ENCODE measurements at regions not wholly inside any gene's neighbourhood (a gene's known extent, or its start where the extent isn't known, plus 50 kb on each side); places are given as distances from the start of the nearest gene placed in this dataset.

DNA sequence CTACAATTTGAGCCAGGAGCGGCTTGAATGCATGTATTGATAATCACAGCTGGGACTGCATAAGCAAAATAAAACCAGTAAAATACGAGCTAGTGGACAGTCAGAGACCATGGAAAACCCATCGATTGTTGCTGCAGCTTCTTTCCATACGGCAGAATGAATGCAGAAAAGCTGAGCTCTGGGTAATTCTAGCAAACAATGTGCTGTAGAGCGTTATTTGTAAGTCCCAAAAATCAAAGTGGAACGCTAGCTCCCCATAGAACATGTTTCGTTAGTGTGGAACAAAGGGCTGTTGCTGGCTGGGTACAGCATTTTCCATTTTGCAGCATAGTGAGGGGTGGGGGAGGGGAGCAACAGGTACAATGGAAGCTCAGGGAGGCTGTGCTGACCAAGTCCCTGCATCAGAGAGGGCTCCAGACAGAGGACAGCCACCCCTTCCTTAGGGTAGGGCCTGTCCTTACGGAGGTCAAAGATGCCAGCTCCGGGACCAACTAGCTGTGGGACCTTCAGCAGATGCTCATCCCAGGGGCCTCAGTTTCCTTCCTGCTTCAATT is 74.1 kb downstream of the BOD1L2 start:
- WGBS = 54% methylated on average over 9 of the region's 9 CpGs
- Histone ChIP-seq H3K27ac (ENCODE audit: low read depth) (no peak overlapping the region), H3K4me1 (ENCODE audit: insufficient read depth) (no peaks in the 10 kb centered on the region), H3K36me3 (ENCODE audit: insufficient read depth) (no peaks in the 10 kb centered on the region), H3K4me3 (ENCODE audit: low read depth, low read length) (no peak overlapping the region)
- DNase-seq (ENCODE audit: extremely low spot score) = no peak

DNA sequence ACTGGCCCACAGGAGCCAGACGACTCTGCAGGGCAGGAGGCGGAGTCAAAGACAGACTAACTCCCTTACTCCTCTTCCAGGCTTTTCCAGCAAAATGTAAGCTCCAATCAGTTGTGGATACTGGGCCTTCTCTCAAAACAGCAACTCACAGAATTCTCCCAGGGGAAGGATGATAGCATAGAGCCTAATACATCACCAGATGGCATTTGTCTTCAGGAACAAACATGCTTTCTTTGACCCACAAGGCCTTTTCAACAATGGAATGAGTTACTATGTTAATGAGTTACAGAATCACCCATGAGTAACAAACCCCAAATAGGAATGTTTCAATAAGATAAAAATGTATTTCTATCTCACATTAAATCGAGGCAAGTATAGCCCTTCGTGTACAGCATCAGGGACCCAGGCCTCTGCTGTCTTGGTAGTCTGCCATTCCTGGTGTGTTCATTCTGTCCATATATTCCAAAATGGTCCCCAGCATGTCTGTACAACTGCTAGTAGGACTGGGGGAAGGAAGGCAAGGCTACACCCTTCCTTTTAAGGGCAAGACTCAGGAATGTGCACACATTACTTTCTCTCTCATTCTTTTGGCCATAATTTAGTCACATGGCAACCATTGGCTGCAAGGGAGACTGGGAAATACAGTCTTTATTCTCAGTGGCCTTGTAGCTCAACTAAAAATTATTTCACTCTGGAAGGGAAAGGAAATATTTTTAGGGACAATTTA is 76.4 kb downstream of the BOD1L2 start:
- no peaks in the 10 kb centered on the region for H3K4me1 ChIP-seq (ENCODE audit: insufficient read depth)
- H3K27ac ChIP-seq (ENCODE audit: low read depth) = no peak overlapping the region
- 64% methylated on average over 4 of the region's 4 CpGs for WGBS

DNA sequence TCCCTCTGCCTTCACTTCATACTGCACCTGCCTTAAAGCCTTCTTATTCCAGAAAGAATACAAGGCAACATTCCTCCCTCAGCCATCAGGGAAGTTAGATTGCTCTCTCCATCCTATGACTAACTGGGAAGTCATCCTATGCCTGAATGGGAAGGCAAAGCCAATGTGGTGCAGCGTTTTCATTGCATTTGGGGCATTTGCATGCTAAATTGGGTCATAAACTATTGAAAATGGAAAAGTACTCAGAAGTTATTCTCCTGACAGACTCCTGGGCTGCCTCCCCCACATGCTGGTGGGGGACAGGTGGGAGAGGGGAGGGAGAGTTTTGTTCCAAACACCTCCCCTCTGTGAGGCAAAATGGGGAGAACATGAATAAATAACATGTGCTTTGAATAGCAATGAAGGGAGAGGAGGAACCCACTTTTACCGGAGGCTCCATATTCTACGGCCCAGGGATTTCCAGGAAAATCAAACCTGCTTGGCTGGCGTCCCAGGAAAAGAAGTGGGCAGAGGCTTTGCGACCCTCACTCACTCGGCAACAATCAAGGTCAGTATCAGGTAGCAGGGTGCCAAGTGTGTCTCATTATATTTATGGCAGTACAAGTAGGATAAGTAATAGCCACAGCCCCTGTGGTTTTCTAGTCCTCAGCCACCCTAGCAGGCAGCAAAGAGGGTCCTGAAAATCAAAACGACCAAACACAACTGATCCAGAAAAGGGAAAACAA is 84.1 kb downstream of the BOD1L2 start:
- H3K4me1 ChIP-seq (ENCODE audit: insufficient read depth) = no peaks in the 10 kb centered on the region
- WGBS = 46% methylated on average over 7 of the region's 7 CpGs
- H3K4me3 ChIP-seq (ENCODE audit: low read depth, low read length) = no peak overlapping the region
- no peaks in the 10 kb centered on the region for H3K36me3 ChIP-seq (ENCODE audit: insufficient read depth)
- no peak overlapping the region for H3K27ac ChIP-seq (ENCODE audit: low read depth)
- no peak for DNase-seq (ENCODE audit: extremely low spot score)

More for the DNA sequence above, 76.4 kb downstream of the BOD1L2 start:
- no peak for DNase-seq (ENCODE audit: extremely low spot score)
- Histone ChIP-seq H3K36me3 (ENCODE audit: insufficient read depth) (no peaks in the 10 kb centered on the region), H3K4me3 (ENCODE audit: low read depth, low read length) (no peak overlapping the region)

DNA sequence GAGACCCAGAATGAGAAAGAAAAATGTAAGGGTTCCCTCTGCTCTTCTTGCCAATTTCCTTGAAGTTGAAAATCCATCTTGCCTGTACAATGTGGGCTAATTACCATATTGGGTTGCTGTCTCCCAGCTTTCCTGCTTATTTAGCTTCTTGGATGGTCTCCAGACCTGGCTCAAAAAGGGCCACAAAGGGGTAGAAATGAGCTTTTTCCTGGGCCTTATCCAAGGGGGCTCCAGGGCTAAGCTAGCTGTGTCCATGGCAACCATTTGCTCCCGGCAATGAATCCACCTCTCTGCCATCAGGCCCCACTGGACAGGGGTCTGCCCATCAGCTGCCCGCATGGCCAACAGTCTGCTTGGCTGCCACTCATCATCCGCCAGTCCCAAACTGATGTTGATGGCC is 85.0 kb downstream of the BOD1L2 start:
- WGBS = 80% methylated on average over 3 of the region's 3 CpGs
- no peaks in the 10 kb centered on the region for H3K36me3 ChIP-seq (ENCODE audit: insufficient read depth)
- H3K27ac ChIP-seq (ENCODE audit: low read depth) = no peak overlapping the region
- no peak overlapping the region for H3K4me3 ChIP-seq (ENCODE audit: low read depth, low read length)
- no peak for DNase-seq (ENCODE audit: extremely low spot score)
- no peaks in the 10 kb centered on the region for H3K4me1 ChIP-seq (ENCODE audit: insufficient read depth)

DNA sequence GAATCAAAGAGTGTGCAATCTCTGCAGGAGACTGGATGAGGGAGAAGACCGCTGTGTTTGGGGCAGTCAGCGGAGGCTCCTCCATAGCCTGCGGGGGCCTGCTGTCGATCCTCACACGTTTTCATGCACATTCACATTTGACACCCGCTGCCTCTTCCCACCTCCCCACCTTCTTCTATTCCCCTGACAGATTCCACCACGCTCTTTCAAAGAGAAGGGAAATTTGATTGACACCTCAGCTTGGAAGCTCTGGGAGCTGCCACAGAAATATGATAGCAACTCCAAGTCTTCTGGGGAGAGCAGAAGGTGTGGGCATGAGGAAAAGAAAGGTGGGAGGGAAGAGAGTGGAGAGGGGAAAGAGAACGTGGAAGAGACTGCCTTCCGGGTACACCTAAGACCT is 87.5 kb downstream of the BOD1L2 start:
- Histone ChIP-seq H3K36me3 (ENCODE audit: insufficient read depth) (no peaks in the 10 kb centered on the region), H3K4me3 (ENCODE audit: low read depth, low read length) (no peak overlapping the region), H3K27ac (ENCODE audit: low read depth) (no peak overlapping the region), H3K4me1 (ENCODE audit: insufficient read depth) (no peaks in the 10 kb centered on the region)
- 76% methylated on average over 9 of the region's 9 CpGs for WGBS
- DNase-seq (ENCODE audit: extremely low spot score) = no peak

DNA sequence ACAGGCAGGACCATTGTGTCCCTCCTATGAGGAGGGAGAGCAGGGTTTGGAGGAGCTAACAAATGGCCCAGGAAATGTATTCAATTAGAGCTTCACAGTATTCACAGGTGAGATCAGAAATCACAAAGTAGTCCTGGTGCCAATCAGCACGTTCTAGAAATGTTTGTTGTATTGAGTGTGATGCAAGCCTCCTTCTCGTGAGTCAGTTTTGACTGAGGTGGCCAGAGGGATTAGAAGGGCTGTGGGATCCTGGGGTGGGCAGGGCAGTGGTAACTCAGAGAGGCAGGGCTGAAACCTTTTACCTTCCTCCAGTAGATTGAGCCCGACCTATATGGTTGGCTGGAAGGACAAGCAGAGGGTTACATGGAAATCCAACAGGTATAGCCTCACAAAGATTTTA is 95.0 kb downstream of the BOD1L2 start:
- Histone ChIP-seq H3K4me1 (ENCODE audit: insufficient read depth) (no peaks in the 10 kb centered on the region), H3K27ac (ENCODE audit: low read depth) (no peak overlapping the region), H3K4me3 (ENCODE audit: low read depth, low read length) (no peak overlapping the region), H3K36me3 (ENCODE audit: insufficient read depth) (no peaks in the 10 kb centered on the region)
- WGBS = 73% methylated on average over 3 of the region's 3 CpGs
- DNase-seq (ENCODE audit: extremely low spot score) = no peak

DNA sequence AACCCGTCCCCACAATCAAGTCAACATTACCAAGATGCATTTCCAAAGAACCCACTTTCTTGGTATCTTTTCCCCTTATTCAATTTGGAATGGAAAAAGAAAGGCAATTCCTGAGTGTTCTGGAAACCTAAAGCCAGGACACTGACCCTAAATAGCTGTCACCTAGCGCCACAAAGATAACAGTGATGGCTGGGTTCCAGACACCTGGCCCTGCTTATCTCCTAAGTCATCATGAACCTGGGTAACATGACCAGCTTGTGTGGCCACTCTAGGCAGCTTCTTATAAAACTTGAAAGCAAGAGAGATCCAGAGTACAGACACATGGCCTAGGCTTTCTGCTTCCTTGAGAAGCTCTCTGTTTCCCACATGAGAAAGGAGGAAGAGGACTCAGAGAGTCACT is 95.4 kb downstream of the BOD1L2 start:
- H3K36me3 ChIP-seq (ENCODE audit: insufficient read depth) = no peaks in the 10 kb centered on the region
- WGBS = 61% methylated on average over 2 of the region's 2 CpGs
- no peaks in the 10 kb centered on the region for H3K4me1 ChIP-seq (ENCODE audit: insufficient read depth)
- no peak for DNase-seq (ENCODE audit: extremely low spot score)
- no peak overlapping the region for H3K4me3 ChIP-seq (ENCODE audit: low read depth, low read length)
- H3K27ac ChIP-seq (ENCODE audit: low read depth) = no peak overlapping the region

DNA sequence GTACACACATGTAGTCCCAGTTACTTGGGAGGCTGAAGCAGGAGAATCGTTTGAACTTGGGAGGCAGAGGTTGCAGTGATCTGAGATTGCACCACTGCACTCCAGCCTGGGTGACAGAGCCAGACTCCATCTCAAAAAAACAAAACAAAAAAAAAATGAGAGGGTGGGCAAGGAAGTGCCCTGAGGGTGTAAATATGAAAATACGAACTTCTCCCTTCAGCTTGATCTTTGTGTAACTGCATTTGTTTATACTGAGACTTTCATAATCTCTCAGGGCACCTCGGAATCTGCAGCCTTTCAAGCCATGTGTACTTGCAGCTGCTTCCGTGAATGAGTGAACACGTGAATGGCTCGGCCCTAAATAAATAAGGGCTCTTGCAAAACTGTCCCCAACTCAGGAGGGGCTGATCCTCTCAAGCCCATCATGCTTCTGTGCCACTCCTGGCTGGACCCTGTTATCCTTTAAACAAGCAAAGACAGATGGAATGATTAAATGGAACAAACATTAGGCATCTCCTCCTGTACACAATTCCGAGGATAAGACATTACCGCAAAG is 96.8 kb downstream of the BOD1L2 start:
- H3K27ac ChIP-seq (ENCODE audit: low read depth) = no peak overlapping the region
- no peak for DNase-seq (ENCODE audit: extremely low spot score)
- whole genome bisulfite sequencing = 57% methylated on average over 8 of the region's 8 CpGs
- H3K36me3 ChIP-seq (ENCODE audit: insufficient read depth) = no peaks in the 10 kb centered on the region
- H3K4me1 ChIP-seq (ENCODE audit: insufficient read depth) = no peaks in the 10 kb centered on the region
- H3K4me3 ChIP-seq (ENCODE audit: low read depth, low read length) = no peak overlapping the region

DNA sequence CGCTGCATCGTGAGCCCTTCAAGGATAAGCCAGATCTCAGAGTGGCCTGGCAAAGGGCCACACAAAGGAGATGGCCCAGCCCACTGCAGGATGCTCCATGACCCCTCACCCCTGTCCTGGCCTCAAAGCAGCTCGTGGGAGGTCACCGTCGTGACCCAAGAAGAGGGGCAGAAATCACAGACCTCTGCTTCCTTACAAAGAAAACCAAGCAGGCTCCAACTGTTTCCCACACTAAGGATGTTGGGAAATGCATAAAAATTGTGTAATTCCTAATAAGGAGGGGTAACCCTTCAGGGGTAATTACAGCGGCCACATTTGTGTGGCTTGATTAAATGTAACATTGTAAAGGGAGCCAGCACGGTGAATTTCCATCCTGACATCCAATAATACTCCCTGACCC is 102.3 kb downstream of the BOD1L2 start:
- H3K4me1 ChIP-seq (ENCODE audit: insufficient read depth) = no peaks in the 10 kb centered on the region
- no peaks in the 10 kb centered on the region for H3K36me3 ChIP-seq (ENCODE audit: insufficient read depth)
- no peak overlapping the region for H3K4me3 ChIP-seq (ENCODE audit: low read depth, low read length)
- DNase-seq (ENCODE audit: extremely low spot score) = no peak
- WGBS = 53% methylated on average over 7 of the region's 7 CpGs
- no peak overlapping the region for H3K27ac ChIP-seq (ENCODE audit: low read depth)

DNA sequence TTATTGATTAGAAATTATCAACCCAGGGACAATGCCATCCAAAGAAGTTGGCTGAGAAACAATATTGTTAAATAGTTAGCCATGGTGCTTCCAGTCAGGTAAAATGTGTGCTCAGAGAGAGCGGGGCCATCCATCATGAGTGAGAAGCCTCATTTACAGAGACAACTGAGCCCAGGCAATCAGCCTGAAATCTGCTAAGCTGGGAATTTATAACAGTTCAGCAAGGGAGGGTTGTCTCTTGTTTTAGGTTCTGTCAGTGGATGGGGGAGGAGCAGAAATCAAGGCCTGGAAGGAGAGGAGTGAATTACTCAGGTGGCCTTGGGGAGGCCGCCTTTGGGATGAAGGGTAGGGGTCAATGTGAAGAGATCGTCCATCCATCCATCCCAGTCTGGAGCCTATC is 102.5 kb upstream of the ST8SIA3 start:
- H3K4me1 ChIP-seq (ENCODE audit: insufficient read depth) = no peaks in the 10 kb centered on the region
- WGBS = 85% methylated on average over 3 of the region's 3 CpGs
- H3K4me3 ChIP-seq (ENCODE audit: low read depth, low read length) = no peak overlapping the region
- DNase-seq (ENCODE audit: extremely low spot score) = no peak
- no peaks in the 10 kb centered on the region for H3K36me3 ChIP-seq (ENCODE audit: insufficient read depth)
- no peak overlapping the region for H3K27ac ChIP-seq (ENCODE audit: low read depth)

DNA sequence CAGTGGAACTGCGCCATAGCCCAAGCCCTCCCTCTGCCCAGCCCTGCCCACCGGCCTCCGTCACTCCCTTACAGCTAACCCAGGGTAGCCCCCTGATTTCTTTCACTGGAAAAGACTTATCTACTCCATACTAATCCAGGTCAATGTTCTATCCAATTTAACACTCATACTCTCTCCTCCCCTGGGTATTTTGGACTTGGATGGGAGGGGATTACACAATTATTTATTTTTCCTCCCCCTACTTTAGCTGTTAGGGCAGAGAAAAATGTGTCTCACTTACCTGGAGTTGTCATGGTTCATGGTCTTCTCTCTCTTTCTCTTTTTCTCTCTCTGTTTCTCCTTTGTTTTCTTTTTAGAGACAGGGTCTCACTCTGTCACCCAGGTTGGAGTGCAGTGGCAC is 100.6 kb upstream of the ST8SIA3 start:
- DNase-seq (ENCODE audit: extremely low spot score) = no peak
- 87% methylated on average over 3 of the region's 3 CpGs for WGBS
- no peak overlapping the region for H3K27ac ChIP-seq (ENCODE audit: low read depth)
- no peaks in the 10 kb centered on the region for H3K4me1 ChIP-seq (ENCODE audit: insufficient read depth)
- H3K4me3 ChIP-seq (ENCODE audit: low read depth, low read length) = no peak overlapping the region
- no peaks in the 10 kb centered on the region for H3K36me3 ChIP-seq (ENCODE audit: insufficient read depth)

DNA sequence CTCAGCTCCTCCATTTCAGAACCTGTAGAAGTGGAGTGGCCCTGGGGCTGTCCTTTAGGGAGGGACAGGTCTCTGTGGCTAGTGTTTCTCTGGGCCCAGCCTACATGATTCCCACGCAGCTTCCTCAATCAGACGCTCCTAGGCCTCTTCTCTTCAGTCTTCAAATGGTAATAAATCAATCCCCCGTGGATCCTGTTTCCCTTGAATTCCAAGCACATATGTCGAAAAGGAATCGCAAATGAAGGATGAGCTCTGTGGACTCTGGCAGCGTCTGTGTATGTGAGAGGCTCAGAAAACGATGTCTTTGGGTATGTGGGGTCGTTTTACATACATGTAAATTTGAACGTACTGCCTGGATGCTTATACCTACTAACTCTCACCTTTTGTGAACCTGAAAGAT is 98.5 kb upstream of the ST8SIA3 start:
- Histone ChIP-seq H3K4me3 (ENCODE audit: low read depth, low read length) (no peak overlapping the region), H3K36me3 (ENCODE audit: insufficient read depth) (no peaks in the 10 kb centered on the region), H3K27ac (ENCODE audit: low read depth) (no peak overlapping the region), H3K4me1 (ENCODE audit: insufficient read depth) (no peaks in the 10 kb centered on the region)
- DNase-seq (ENCODE audit: extremely low spot score) = no peak
- WGBS = 62% methylated on average over 9 of the region's 9 CpGs

DNA sequence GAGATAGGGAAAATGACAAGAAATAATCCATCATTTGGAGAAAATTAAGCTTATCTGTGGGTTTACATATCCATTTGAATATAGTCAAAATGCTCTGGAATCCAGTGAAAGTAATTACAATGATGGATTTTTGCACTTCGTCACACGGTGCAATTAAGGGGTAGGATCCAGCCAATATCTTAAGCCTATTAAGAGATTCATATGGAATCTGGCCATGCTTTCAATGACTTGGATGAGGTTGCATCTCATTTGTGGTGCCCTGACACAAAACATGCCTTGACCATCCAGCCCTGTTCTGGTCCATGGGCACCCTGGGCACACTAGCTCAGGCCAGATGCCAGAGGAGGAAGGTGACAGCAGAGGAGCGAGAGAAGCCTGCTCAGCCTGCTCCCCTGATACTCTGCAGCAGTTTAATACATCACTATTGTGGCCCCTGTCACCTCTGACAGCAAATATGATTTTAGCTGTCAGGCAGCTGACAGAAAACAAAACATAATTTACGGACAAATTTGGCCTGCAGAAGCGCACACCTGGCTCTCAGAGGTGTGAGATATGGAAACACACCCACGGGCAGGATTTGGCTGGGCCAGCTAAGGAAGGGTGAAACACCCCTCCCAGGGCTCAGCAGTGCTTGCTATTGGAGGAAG is 94.1 kb upstream of the ST8SIA3 start:
- Histone ChIP-seq H3K36me3 (ENCODE audit: insufficient read depth) (no peaks in the 10 kb centered on the region), H3K4me1 (ENCODE audit: insufficient read depth) (no peaks in the 10 kb centered on the region), H3K4me3 (ENCODE audit: low read depth, low read length) (no peak overlapping the region), H3K27ac (ENCODE audit: low read depth) (no peak overlapping the region)
- 78% methylated on average over 6 of the region's 6 CpGs for WGBS
- DNase-seq (ENCODE audit: extremely low spot score) = no peak

Data from urinary bladder (tissue), 3 donors.